ENCODE measurements at regions not wholly inside any gene's neighbourhood (a gene's known extent, or its start where the extent isn't known, plus 50 kb on each side); places are given as distances from the start of the nearest gene placed in this dataset.
"Not testable (repeated sequence)": the region's sequence is repeated elsewhere in the genome, so short reads cannot be mapped to it uniquely, and the experiment has no call there.

DNA sequence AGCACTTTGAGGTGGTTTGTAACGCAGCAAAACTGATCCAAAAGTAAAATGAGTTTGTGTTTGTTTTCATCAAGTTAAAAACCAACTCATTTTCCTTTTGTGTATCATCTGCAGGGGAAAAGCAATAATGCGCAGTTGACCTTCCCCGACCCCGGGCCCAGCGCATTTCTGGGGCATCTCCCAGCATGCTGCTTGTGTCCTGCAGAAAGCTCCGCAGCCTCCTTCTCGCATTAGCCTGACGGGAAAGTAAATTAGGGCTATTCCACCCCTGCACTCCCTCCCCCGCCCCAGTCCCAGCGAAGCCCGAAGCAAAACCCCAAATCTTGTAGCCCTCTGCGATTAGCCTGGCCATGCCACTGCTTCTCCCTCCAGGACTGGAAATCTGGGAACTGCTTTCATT lies 82.0 kb upstream of the PPM1B start:
- peak; percentile 41 for DNase-seq (ENCODE audit: low spot score)

DNA sequence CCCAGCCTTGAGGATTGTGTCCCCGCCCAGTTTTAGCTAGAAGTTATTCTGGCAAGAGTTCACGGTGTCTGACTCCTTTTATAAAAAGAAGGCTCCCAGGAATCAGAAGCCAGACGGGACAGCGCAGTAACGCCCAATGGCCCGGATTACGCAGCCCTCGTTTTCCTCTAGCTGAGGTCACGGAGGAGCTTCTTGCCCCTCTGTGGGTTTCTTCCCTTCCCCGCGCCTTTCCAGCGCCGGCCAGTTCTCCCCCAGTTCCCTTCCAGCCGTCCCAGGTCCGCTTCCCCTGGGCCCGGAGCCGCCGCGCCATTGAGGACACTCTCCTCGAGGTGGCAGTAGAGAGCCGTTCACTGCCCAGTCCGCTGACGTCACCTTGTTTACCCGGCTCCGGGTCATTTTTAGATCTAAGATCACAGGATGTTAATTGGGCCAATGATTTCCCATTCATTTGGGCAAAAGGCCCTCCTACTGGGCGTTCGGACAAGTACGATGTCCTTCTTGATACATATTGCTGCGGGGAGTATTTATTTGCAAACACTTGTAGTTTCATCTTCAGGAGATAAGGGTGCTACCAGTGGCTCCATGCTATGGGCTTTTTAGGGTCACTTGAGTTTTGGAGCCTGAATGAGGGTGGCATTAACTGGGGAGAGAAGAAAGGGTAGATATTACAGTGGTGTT lies 81.5 kb upstream of the PPM1B start:
- DNase-seq (ENCODE audit: low spot score): peak; percentile 96

DNA sequence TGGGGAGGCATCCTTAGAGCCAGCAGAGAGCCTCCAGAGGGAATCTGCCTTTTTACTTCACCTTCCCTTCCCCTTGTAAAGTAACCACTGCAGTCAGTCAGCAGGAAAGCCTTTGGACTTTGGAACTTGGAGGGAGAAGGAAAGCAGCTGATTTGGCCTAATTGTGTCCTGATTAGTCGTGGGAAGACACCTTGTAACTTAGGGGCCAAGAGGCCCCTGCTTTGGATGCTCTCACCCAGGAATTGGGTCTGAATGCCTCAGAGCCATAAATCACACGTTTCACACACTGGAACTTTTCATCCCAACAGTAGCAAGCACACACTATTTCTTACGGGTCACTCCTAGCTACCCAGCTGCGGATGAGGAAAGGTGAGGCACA lies 81.0 kb upstream of the PPM1B start:
- no peak for DNase-seq (ENCODE audit: low spot score)

DNA sequence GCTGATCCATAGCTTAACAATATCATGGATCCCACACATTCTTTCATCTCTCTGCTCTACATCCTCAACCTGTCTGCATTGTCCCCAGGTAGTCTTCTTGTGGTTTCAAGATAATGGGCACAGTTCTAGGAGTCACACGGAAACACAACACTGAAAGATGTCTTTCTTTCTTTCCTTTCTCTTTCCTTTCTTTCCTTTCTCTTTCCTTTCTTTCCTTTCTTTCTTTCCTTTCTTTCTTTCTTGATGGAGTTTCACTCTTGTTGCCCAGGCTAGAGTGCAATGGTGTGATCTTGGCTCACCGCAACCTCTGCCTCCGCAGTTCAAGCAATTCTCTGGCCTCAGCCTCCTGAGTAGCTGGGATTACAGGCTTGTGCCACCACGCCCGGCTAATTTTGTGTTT lies 76.2 kb upstream of the PPM1B start:
- DNase-seq (ENCODE audit: low spot score): not testable (repeated sequence)

DNA sequence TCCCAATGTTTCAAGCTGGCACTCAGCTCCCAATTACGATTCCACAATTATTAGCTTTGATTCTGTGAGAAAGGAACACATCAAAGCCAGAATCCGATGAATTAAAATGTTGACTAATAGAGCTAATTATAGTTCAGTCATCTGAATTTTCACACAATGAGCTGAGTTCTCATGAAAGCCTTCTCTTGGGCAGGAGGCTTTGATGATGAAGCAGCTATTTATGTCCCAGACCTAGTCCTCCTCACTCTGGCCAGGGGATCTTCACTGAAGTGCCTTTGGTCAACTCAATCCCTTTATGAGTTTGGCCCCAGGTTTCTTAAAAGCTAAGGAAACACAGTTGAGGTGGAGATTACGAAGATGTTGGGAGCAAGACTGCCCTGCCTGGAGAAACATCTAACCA lies 74.7 kb upstream of the PPM1B start:
- no peak for DNase-seq (ENCODE audit: low spot score)

DNA sequence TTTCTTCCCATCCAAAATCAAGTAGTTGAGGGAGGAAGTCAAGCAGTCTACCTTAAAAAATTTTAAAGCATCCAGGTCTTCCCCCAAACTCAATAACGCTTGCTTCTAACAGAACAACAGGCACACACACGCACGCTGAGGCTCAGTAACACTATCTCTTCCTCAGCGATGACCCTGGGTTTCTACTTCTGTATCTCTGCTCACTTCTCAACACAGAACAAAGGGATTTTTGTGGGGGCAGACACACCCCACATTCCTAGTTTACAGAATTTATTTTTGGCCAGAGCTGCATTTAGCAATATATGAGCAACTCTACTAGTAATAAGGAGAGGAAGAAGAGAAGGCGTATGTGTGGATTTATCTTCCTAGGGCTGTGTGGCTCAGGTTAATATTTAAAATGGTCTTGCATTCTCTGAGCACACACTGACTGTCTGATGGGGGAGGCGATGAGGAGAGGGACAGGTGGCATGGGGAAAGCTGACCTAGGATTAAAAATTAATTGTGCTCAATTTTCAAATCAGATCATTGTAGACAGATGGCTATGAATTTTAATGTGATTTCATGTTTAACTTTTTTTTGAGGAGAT lies 71.3 kb upstream of the PPM1B start:
- DNase-seq (ENCODE audit: low spot score): no peak

DNA sequence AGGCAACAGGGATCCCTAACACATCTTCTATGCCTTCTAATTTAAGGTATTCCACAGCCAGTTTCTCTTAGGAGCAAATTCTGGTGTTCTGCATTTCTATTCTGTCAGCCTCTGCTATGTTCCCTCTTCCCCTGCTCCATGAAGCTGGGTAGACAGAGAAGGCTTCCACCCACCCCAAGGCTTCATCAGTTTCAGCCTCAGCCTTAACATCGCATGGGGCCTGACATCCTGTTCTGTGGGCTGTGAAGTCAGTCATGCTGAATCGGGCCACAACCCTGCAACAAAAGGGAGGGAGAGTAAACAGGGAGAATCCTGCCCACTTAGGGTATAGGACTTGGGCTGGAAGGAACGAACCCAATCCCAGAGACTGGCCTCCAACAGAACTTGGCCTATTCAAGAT lies 70.6 kb upstream of the PPM1B start:
- no peak for DNase-seq (ENCODE audit: low spot score)

DNA sequence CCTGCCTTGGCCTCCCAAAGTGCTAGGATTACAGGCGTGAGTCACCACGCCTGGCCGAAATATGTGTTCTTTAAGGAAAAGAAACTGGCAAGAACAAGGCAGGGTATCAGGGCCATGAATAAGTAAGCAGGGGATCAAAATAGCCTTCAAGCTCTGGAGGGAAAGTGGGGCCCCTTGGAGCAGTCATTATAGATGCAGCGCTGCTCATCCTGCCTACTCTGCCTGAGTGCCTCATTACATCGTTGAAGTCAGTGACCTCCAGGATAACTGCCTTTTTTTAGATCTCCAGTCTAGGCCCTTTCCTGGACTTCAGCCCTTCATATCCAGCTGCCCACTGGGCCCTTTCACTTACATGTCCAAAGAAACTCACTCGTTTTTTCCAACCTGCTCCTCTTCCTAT lies 69.8 kb upstream of the PPM1B start:
- no peak for DNase-seq (ENCODE audit: low spot score)

DNA sequence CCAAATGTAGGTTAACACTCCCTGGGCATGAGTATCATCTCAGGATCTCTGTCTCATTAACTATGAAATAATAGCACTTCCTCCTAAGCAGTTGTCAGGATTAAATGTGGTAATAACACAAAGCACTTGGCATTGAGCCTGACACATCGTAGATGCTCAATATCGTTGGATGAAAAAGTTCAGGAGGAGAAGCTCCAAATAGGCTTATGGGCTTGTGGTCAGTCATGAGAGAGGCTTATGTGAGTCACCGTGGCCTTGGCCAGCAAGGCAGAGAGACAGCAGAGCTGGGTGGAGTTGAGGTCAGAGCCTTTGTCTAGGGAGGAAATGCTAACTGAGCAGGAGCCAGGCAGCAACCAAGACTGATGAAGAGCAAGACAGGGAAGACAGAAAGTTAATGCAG lies 68.3 kb upstream of the PPM1B start:
- no peak for DNase-seq (ENCODE audit: low spot score)

DNA sequence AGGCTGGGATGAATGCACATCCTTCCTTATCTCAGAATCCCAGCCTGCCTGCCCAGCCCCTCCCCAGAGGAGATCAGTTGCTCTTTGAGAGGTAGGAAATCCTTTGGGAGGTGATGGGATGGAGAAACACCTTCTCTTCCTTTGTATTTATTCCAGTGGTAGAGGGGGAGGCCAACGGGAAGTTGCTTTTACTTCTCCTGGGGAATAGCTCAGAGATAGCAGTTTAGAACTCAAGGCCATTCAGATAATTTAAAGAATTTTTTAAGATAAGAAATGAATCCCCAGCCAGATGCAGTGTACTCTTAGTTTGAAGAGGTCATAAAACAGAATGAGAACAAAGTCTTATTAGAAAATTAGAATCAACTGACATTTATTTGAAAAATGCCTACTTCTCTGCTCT lies 67.4 kb upstream of the PPM1B start:
- DNase-seq (ENCODE audit: low spot score): no peak

DNA sequence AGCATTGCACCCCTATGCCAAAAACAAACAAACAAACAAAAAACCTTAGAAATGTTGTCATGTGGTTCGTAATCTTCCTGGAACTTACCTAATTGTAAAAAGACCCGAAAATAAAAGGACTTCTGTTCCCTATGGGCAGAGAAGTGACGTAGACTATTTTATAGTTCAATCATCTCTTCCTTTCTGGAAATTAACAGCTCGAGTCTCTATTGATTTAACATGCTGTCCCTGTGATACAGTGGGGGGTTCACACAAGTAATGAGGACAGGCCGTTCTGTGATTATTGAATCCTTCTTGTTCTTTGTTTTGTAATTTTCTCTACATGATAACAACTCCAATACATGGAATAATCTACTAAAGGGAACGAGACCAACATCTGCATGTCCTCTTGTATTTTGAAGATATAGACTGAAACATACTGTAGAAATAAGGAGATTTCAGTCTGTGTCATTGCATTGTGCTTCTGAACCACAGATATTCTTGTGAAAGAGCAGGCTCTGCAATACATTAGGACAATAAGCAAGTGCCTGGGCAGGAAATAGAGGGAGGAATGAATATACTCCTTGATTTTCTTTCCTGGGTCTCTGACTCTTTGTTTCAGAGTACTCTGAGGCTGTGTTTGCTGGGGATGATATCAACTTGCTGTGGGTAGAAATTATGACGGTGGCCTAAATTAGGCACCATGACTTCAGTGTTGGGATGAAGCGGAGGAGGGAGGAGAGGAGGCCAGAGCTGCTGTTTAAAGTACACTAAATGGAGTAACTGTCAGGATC lies 65.7 kb upstream of the PPM1B start:
- DNase-seq (ENCODE audit: low spot score): no peak

DNA sequence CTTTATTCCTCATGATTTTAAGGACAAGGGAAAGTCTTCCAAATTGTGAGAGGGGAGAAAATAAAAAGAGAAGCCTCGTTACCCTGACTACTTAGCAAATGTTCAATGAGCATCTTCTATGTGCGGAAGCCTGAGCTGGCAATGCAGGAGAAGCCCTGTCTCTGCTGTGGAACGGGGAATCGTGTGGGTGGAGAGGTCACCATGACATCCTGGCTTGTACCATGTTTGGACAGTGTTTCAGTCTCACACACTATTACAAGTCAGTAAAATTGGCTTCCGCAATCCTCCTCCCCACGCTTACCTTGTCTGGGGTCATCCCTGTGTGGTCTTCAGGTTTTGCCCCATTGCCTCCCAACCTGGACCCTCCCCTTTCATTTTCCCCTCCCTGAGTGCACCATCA lies 65.0 kb upstream of the PPM1B start:
- no peak for DNase-seq (ENCODE audit: low spot score)

DNA sequence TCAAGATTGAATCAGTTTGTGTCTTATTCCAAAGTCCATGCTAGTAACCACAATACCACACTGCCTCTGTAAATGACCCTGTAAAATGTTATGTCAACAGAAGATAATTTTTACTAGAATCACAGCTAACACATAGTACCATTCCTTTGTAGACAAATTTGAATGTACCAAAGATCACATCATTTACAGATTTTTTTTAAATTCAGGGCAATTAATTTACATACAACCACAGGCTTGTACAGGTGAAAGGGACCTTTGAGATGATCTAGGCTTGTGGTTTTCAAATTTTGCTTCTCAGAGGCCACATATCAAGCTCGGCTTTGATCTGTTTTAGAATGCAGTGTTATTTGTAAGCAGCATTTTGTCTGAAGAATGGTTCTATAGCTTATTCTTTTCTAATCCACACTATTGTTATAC lies 63.8 kb upstream of the PPM1B start:
- DNase-seq (ENCODE audit: low spot score): no peak

DNA sequence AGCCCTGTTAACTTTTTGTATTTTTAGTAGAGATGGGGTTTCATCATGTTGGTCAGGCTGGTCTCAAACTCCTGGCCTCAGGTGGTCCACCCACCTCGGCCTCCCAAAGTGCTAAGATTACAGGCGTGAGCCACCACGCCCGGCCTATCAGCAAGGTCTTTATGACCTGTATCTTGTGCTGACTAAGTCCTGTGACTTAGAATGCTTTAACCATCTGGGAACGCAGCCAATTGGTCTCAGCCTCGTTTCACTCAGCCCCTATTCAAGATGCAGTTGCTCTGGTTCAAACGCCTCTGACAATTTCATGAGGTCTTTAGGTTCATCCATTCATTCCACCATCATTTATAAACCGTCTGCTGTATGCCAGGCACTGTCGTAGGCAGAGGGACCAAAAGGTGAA lies 62.2 kb upstream of the PPM1B start:
- DNase-seq (ENCODE audit: low spot score): not testable (repeated sequence)

DNA sequence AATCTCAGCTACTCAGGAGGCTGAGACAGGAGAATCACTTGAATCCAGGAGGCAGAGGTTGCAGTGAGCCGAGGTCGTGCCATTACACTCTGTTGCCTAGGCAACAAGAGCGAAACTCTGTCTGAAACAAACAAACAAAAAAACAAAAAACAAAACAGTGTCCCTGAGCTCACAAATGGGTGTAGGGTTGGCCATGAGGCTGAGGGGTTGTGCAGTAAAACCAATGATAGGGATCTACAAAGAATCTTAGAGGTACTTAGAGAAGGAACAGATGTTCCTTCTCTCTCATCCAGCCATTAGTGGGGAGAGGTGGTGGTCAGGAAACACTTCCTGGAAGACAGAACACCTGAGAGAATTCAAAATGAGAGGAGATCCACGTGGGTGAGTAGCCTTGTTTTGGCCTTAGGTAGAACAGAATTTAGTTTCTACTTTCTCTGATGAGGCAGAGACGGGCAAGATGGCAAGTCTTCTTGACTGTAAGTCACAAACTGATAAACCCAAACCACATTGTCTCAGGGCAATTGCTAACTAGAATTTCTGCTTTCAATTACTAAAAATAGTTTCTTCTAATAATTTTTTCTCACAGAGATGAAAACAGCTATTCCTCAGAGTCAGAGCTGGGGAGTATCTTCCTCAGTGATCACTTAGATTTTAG lies 61.5 kb upstream of the PPM1B start:
- DNase-seq (ENCODE audit: low spot score): no peak

DNA sequence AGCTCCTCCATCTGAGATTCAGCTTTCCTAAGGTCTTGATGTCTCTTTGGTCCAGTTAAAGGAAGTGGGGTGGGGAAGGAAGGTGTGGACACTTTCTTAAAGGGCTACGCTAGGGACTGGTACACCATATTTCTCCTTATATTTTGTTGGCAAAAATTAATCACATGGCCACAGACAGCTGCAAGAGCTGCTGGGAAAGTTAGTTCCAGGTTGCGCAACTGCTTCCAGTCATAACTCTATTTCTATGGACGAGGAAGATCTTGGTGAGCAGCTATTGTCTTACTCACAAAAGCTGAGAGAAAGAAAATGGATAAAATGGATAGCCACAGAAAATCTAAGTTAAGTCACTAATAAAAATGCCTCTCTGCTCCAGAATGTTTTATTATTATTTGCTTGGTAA lies 60.7 kb upstream of the PPM1B start:
- DNase-seq (ENCODE audit: low spot score): no peak

DNA sequence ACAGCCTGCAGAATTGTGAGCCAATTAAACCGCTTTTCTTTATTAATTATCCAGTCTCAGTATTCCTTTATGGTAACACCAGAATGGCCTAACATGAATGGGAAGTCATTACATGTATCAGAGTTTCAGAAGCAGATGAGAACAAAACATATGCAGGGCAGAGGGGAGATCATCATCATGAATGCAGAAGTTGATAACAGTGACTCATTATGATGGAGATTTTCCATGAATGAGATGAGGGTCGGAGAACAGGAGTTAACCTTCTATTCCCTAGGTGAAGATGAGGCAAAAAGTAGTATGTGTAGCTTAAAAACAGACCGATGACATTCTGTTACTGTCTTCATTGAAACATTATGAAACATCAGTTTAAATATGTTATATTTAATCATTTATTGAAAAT lies 59.5 kb upstream of the PPM1B start:
- DNase-seq (ENCODE audit: low spot score): no peak

DNA sequence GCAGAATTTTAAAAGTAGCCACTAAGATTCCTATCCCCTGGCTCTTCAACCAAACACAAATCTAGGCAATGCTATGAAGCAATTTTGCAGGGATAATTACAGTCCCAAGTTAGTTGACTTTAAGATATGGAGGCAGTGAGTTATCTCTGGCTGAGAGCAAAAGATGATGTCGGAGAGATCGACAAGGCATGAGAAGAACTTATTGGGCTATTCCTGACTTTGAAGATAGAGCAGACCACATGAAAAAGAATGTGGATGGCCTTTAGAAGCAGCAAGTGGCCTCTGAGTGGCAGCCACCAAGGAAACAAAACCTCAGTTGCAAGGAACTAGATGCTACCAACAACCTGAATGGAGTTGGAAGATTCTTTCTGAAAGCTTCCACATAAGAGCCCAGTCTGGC lies 58.2 kb upstream of the PPM1B start:
- no peak for DNase-seq (ENCODE audit: low spot score)

DNA sequence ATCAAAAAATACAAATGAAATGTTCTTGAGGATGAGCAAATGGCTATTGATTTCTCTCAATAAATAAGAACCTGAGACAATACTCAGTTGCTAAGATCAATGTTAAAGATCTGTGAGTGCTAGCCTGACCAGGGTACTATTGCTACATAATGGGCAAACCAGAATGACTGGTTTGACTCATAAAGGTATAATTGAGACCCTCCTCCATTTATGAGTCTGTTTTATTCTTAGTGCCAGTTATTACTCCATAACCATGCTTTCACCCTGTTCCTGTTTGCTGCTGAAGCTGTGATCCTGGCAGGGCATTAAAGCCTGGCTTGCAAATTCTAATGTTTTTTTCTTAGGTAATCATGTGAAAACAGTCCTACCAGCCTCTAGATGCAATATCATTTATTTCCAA lies 56.6 kb upstream of the PPM1B start:
- DNase-seq (ENCODE audit: low spot score): no peak

DNA sequence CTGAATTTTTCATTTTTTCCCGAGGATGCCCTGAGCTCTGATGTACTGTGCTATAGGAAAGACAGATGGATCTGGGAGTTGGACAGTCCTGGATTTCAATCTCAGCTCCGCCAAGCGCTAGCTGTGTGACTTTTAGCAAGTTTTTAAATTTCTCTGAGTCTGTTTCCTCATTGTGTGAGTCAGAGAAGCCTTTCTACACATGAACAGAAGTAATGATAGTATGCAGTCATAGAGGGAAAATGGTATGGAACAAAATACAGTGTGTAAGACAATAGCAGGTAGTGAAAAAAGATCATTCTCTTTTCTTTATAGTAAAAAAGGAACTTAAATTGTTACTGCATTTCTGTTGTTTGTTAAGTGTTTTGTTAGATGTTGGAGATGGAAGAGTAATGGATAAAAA lies 52.4 kb upstream of the PPM1B start:
- DNase-seq (ENCODE audit: low spot score): no peak

DNA sequence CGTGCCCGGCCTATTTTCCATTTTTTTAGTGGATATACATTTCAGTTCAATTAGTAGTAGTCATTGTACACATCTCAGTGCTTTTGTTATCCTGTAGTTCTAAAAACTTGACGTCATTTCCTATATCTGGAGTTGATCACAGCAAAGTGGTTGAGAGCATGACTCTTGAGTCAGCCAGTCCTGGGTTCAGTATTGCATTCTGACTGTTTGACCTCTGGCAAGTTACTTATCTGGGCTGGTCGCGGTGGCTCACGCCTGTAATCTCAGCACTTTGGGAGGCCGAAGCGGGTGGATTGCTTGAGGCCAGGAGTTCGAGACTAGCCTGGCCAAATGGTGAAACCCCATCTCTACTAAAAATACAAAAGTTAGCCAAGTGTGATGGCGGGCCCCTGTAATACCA lies 50.4 kb upstream of the PPM1B start:
- DNase-seq (ENCODE audit: low spot score): no peak

Measured in cerebellar cortex (tissue), 1 donor.